HG02973 (cell line): ENCODE measurements at regions not wholly inside any gene's neighbourhood (a gene's known extent, or its start where the extent isn't known, plus 50 kb on each side); places are given as distances from the start of the nearest gene placed in this dataset.
"Not testable (repeated sequence)": the region's sequence is repeated elsewhere in the genome, so short reads cannot be mapped to it uniquely, and the experiment has no call there.

Source experiments
- ATAC-seq: cut with Tn5 transposase; IDR thresholded peaks from one replicate; pipeline ENCODE4 v1.9.1; 2021; ENCODE audit warnings: moderate library complexity; ENCODE audit not compliant: unreplicated experiment

- ATAC-seq, result no peak
Observed at GRCh38 chr21:15306271-15306670, 241.5 kb upstream of the NRIP1 start.

GRCh38 chr21:15308333-15308732 is 243.5 kb upstream of the NRIP1 start:
- ATAC-seq, result no peak

- no peak for ATAC-seq
Observed at GRCh38 chr21:15309022-15309590, 244.3 kb upstream of the NRIP1 start.

- ATAC-seq, result no peak
Observed at GRCh38 chr21:15309721-15310120, 244.9 kb upstream of the NRIP1 start.

- ATAC-seq, result no peak
Observed at GRCh38 chr21:15311510-15311909, 246.7 kb upstream of the NRIP1 start.

GRCh38 chr21:15317034-15317433 is 252.2 kb upstream of the NRIP1 start:
- not testable (repeated sequence) for ATAC-seq

- no peak for ATAC-seq
Observed at GRCh38 chr21:15319727-15320126, 254.9 kb upstream of the NRIP1 start.

- ATAC-seq, result no peak
Observed at GRCh38 chr21:15324542-15324941, 259.7 kb upstream of the NRIP1 start.

- no peak for ATAC-seq
Observed at GRCh38 chr21:15326032-15326867, 261.4 kb upstream of the NRIP1 start.

- ATAC-seq, result no peak
Observed at GRCh38 chr21:15327637-15328265, 263.0 kb upstream of the NRIP1 start.

- no peak for ATAC-seq
Observed at GRCh38 chr21:15329191-15329590, 264.4 kb upstream of the NRIP1 start.

- no peak for ATAC-seq
Observed at GRCh38 chr21:15330872-15331271, 266.1 kb upstream of the NRIP1 start.

- ATAC-seq, result no peak
Observed at GRCh38 chr21:15332572-15332971, 267.8 kb upstream of the NRIP1 start.

- no peak for ATAC-seq
Observed at GRCh38 chr21:15333136-15333710, 268.4 kb upstream of the NRIP1 start.

- no peak for ATAC-seq
Observed at GRCh38 chr21:15333951-15334350, 269.2 kb upstream of the NRIP1 start.

- no peak for ATAC-seq
Observed at GRCh38 chr21:15343066-15343465, 278.3 kb upstream of the NRIP1 start.

- ATAC-seq, result no peak
Observed at GRCh38 chr21:15352009-15352408, 287.2 kb upstream of the NRIP1 start.

- ATAC-seq, result no peak
Observed at GRCh38 chr21:15353546-15353945, 288.7 kb upstream of the NRIP1 start.

- no peak for ATAC-seq
Observed at GRCh38 chr21:15354516-15354915, 289.7 kb upstream of the NRIP1 start.

GRCh38 chr21:15355066-15355465 is 290.3 kb upstream of the NRIP1 start:
- ATAC-seq, result no peak

GRCh38 chr21:15359251-15359650 is 294.5 kb upstream of the NRIP1 start:
- ATAC-seq, result no peak

- ATAC-seq, result no peak
Observed at GRCh38 chr21:15362458-15362857, 297.7 kb upstream of the NRIP1 start.
